PC-9 (cell line): ENCODE measurements at regions not wholly inside any gene's neighbourhood (a gene's known extent, or its start where the extent isn't known, plus 50 kb on each side); places are given as distances from the start of the nearest gene placed in this dataset.

Experiments used
- BruUV-seq: library from RNA; stranded (reverse); fragments of 400-500 nt; replicated peaks from 2 replicates; lab custom pipeline; 2021; lab: Mats Ljungman, UMichigan
- CTCF ChIA-PET: fragments of 300-600 bp; sonication (Branson Sonifier 250); formaldehyde crosslinking; loops from one replicate; lab custom pipeline; 2022; ENCODE audit warnings: antibody characterized with exemption; lab: Charles Lee
- POLR2A ChIA-PET: fragments of 300-600 bp; sonication (Branson Sonifier 250); formaldehyde crosslinking; loops from one replicate; lab custom pipeline; 2022; ENCODE audit warnings: antibody characterized with exemption; ENCODE audit not compliant: unreplicated experiment; lab: Charles Lee
- DNase-seq, 2 experiments: peaks; one replicate each; pipeline versions ENCODE4 v3.0.0 to v3.0.0-alpha.2; 2015 to 2022; ENCODE audit warnings: mixed read lengths in 1 of 2
- H2AFZ ChIP-seq: fragments of 200-600 bp; sonication (generic); 2 replicates; pipeline ENCODE4 v1.8.1; 2017; ENCODE audit warnings: antibody characterized with exemption
- H3F3A ChIP-seq: fragments of 200-600 bp; sonication (generic); 2 replicates; pipeline ENCODE4 v1.8.1; 2017; ENCODE audit warnings: antibody characterized with exemption, mild to moderate bottlenecking, low read depth; ENCODE audit not compliant: insufficient read depth
- H3K27ac ChIP-seq: fragments of 200-600 bp; sonication (generic); 2 replicates; pipeline ENCODE4 v1.6.1; 2016; ENCODE audit warnings: mixed run types
- H3K27me3 ChIP-seq: fragments of 200-600 bp; sonication (generic); 2 replicates; pipeline ENCODE4 v1.6.1; 2016; ENCODE audit warnings: low read depth, mixed run types; ENCODE audit not compliant: insufficient read depth
- H3K36me3 ChIP-seq: fragments of 200-600 bp; sonication (generic); 2 replicates; pipeline ENCODE4 v1.6.1; 2016; ENCODE audit warnings: low read depth, mixed run types
- H3K4me1 ChIP-seq: fragments of 200-600 bp; sonication (generic); replicated peaks from 2 replicates; pipeline ENCODE4 v1.6.1; 2016; ENCODE audit warnings: mixed run types; ENCODE audit not compliant: insufficient read depth
- H3K4me2 ChIP-seq: fragments of 200-600 bp; sonication (generic); 2 replicates; pipeline ENCODE4 v1.6.1; 2017; ENCODE audit warnings: mixed run types
- H3K4me3 ChIP-seq: fragments of 200-600 bp; sonication (generic); 2 replicates; pipeline ENCODE4 v1.6.1; 2016; ENCODE audit warnings: mixed run types
- H3K79me2 ChIP-seq: fragments of 200-600 bp; sonication (generic); 2 replicates; pipeline ENCODE4 v1.6.1; 2017; ENCODE audit warnings: low read depth, mixed run types
- H3K9me2 ChIP-seq: fragments of 200-600 bp; sonication (generic); 2 replicates; pipeline ENCODE4 v1.8.1; 2017; ENCODE audit warnings: mild to moderate bottlenecking; ENCODE audit not compliant: insufficient read depth
- H3K9me3 ChIP-seq: fragments of 200-600 bp; sonication (generic); 2 replicates; pipeline ENCODE4 v1.8.1; 2016; ENCODE audit warnings: low read depth; ENCODE audit not compliant: insufficient read depth
- H4K20me1 ChIP-seq: fragments of 200-600 bp; sonication (generic); 2 replicates; pipeline ENCODE4 v1.8.1; 2017; ENCODE audit not compliant: insufficient read depth
- CTCF ChIP-seq: fragments of 200-600 bp; sonication (generic); conservative IDR thresholded peaks from 2 replicates; pipeline ENCODE4 v1.6.1; 2017; ENCODE audit warnings: mixed run types, antibody characterized with exemption, mild to moderate bottlenecking, moderate library complexity
- EZH2 ChIP-seq: fragments of 200-600 bp; sonication (generic); IDR thresholded peaks from 2 replicates; pipeline ENCODE4 v1.8.0; 2017; ENCODE audit warnings: antibody characterized with exemption, low read depth
- intact Hi-C: fragments of 100-400 bp; cut with micrococcal nuclease; formaldehyde crosslinking; loops from one replicate; pipeline ENCODE4 v1.10.0; 2022; ENCODE audit not compliant: unreplicated experiment

GRCh38 chr2:45330637-45331409 is 280.2 kb downstream of the SRBD1 start:
- H4K20me1 ChIP-seq: no peaks in the 10 kb centered on the region
- no peaks in the 10 kb centered on the region for H3K36me3 ChIP-seq
- DNase-seq: peak; percentile 28 to 86
- ChIA-PET CTCF (interaction anchor here (0.6 kb wide), 1 partner anchor 82 kb away, joined by 3 read pairs; no protein-coding TSS in a partner anchor), POLR2A (no interaction called here)
- TF ChIP-seq CTCF: no peak
- no peak overlapping the region for H3K4me3 ChIP-seq
- no peaks in the 10 kb centered on the region for H3K27me3 ChIP-seq
- H3K4me1 ChIP-seq: peaks cover 46% of the 10 kb centered on the region
- no peak overlapping the region for H2AFZ ChIP-seq
- H3K9me3 ChIP-seq: no peaks in the 10 kb centered on the region; the same call in 1 of the 2 replicates
- no peaks in the 10 kb centered on the region for H3K9me2 ChIP-seq
- no TSS peak for BruUV-seq
- no peaks in the 10 kb centered on the region for H3K79me2 ChIP-seq
- peaks cover 12% of the 10 kb centered on the region; the same call in 1 of the 2 replicates for H3F3A ChIP-seq
- H3K4me2 ChIP-seq: peak overlapping the region; percentile 67
- H3K27ac ChIP-seq: peak overlapping the region; percentile 67
- intact Hi-C loops: loop anchor here (10.0 kb wide), 1 partner anchor 96 kb away; no protein-coding TSS in a partner anchor

- intact Hi-C loops: loop anchor here (10.0 kb wide), 1 partner anchor 95 kb away; no protein-coding TSS in a partner anchor
- 0 out of 2 replicates have a peak overlapping the region, but pooled peaks have one; percentile 9 for H3K4me2 ChIP-seq
Measured at GRCh38 chr2:45330108-45330507, 281.0 kb downstream of the SRBD1 start.

More at GRCh38 chr2:45330108-45330507, 281.0 kb downstream of the SRBD1 start:
- Histone ChIP-seq H4K20me1 (no peaks in the 10 kb centered on the region), H3K9me2 (no peaks in the 10 kb centered on the region), H3K36me3 (no peaks in the 10 kb centered on the region), H3K27ac (no peak overlapping the region; the same call in 1 of the 2 replicates), H3K4me3 (no peak overlapping the region), H3K27me3 (no peaks in the 10 kb centered on the region), H3K79me2 (no peaks in the 10 kb centered on the region), H3K9me3 (no peaks in the 10 kb centered on the region; the same call in 1 of the 2 replicates), H2AFZ (no peak overlapping the region), H3F3A (peaks cover 12% of the 10 kb centered on the region; the same call in 1 of the 2 replicates), H3K4me1 (peaks cover 46% of the 10 kb centered on the region)
- TF ChIP-seq CTCF (no peak), EZH2 (no peak)
- ChIA-PET POLR2A (no interaction called here), CTCF (interaction anchor here (0.6 kb wide), 1 partner anchor 82 kb away, joined by 3 read pairs; no protein-coding TSS in a partner anchor)
- BruUV-seq: no TSS peak
- no peak for DNase-seq
